Right cardiac atrium (tissue), 5 donors: ENCODE measurements at regions not wholly inside any gene's neighbourhood (a gene's known extent, or its start where the extent isn't known, plus 50 kb on each side); places are given as distances from the start of the nearest gene placed in this dataset.
"Not testable (repeated sequence)": the region's sequence is repeated elsewhere in the genome, so short reads cannot be mapped to it uniquely, and the experiment has no call there.

Experiments used
- ATAC-seq, 2 donors: fragments of 200-7000 bp; cut with Tn5 transposase; one replicate each; pipeline versions ENCODE4 v1.8.0 to v1.9.1; 2020; ENCODE audit warnings: moderate library complexity in 2 of 2, mild to moderate bottlenecking in 1 of 2
- DNase-seq, 3 donors: peaks; one replicate each; pipeline ENCODE4 v3.0.0-alpha.2; 2020
- H3K27ac ChIP-seq: one replicate; pipeline ENCODE4 v1.5.1; 2013; ENCODE audit warnings: mild to moderate bottlenecking, low read length, control low read depth, moderate library complexity
- H3K27me3 ChIP-seq: one replicate; pipeline ENCODE4 v1.6.1; 2013; ENCODE audit not compliant: control insufficient read depth, insufficient read depth
- H3K4me1 ChIP-seq: one replicate; pipeline ENCODE4 v1.6.1; 2013; ENCODE audit warnings: low read length; ENCODE audit not compliant: control insufficient read depth, insufficient read depth
- H3K4me3 ChIP-seq: one replicate; pipeline ENCODE4 v1.5.1; 2013; ENCODE audit warnings: low read length, control low read depth
- H3K9me3 ChIP-seq: one replicate; pipeline ENCODE4 v1.6.1; 2013; ENCODE audit warnings: low read length; ENCODE audit not compliant: control insufficient read depth
- WGBS: extraction: QIAGEN DNeasy Blood & Tissue Kit; methylation state at CpG from one replicate; pipeline ENCODE4 v1.1.7; 2013; 5-methylcytosine and 5-hydroxymethylcytosine counted together
- intact Hi-C, 4 donors: fragments of 100-400 bp; cut with DNase I; formaldehyde crosslinking; loops; one replicate each; pipeline versions ENCODE4 v1.11.0 to v1.14.0; 2022 to 2023
- donor health status: healthy with polysubstance abuse.
- donor health status: DM: no; HTN: yes; CAD: no.
- donor health status: DM: no; HTN: no; CAD: no.
- donor health status: DM: no; HTN: yes; CAD: no; lungs with severe emphysema.
- donor health status: DM: yes; HTN: yes; CAD: no.

DNA sequence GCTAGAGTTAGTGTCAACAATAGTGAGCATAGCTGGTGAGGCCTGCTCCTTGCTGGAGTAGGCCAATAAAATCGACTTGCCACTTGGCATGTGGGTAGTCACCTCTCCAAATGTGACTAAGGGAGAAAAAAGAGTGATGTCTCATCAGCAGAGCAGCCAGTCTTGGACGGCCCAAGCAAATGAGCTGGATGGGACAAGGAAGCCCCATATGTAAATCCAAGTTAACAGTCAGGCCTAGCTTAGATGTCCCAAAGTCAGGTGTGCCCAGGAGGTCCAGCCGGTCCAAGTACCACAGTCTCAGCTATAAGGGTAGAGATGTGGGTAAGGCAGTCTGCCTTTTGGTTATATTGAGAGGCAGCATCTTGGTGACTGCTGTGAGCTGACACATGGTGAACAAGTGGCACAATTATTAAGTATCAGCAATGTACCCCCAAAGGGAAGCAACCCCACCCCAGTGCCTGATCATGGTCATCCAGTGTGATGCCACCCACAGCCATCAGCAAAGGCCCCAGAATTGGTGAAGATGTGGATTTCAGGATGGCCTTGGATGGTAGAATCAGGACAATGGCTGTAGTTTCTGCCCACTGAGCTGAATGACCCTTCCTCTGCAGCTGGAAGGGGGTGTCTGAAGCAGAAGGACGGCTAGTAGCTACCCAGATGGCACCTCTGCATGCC is 83.4 kb downstream of the TNFRSF13B start:
- Histone ChIP-seq H3K4me3 (no peak overlapping the region), H3K4me1 (no peaks in the 10 kb centered on the region), H3K27me3 (no peaks in the 10 kb centered on the region), H3K9me3 (no peaks in the 10 kb centered on the region), H3K27ac (no peak overlapping the region)
- intact Hi-C loops: no loop called here
- WGBS: 76% methylated on average over 4 of the region's 4 CpGs
- DNase-seq (no peak), ATAC-seq (no peak)

DNA sequence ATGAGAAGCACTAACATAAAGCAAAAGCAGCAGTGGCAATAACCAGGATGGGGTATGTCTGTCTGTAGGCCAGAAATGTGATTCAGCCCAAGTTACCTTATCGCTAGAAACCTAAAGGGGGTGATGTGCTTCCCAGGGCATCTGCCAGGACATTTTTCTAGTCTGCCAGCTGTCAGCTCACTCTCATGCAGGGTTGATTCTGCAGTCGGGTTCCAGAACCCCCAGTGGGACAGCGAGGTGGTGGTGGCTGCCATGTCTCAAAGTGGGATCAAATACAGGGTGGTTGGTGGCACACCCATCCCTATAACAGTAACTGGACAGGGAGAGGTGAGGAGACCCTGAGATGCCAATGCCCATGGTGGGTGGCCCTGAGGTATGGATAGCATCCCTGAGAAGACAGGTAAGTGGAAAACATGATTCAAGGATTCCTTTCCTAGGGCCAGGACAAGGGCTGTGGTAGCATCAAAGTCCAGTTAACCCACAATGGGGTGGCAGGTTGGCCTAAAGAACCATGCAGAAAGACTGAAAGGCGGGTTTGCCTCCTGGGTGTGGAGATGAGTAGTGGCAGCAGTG is 84.3 kb downstream of the TNFRSF13B start:
- no peaks in the 10 kb centered on the region for H3K27me3 ChIP-seq
- H3K27ac ChIP-seq: no peak overlapping the region
- H3K9me3 ChIP-seq: no peaks in the 10 kb centered on the region
- intact Hi-C loops: no loop called here
- no peaks in the 10 kb centered on the region for H3K4me1 ChIP-seq
- 86% methylated on average over 4 of the region's 4 CpGs for WGBS
- DNase-seq (no peak), ATAC-seq (no peak)
- H3K4me3 ChIP-seq: no peak overlapping the region

DNA sequence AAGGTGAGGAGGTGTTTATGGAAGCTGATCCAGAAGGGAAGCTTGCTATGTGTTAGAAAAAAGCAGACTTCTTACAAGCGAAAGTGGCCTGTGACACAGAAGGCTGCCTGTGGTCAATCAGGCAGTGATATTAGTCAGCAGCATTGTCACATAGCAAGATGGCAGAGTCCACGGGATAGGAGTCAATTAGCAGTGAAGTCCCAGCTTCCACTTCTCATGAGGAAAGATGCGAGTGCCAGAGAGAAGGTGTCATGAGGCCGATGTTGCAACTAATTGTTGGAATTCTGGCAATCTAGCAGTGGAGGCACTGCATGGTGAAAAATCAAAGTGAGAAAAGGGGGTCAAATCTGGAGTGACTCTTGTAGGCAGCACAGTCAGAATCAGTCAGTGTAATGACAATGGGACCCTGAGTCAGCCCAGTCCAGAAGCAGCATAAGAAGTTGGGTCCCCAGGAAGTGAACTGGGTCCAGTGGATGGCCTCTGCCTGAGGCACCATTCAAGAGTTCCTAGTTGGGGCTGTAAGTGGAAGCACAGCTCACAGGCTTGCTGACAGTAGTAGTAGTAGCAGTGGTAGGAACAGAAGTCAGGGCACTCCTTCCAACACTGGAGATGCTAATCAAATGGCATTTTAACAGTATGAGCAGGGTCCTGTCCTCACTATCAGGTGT is 85.1 kb downstream of the TNFRSF13B start:
- 65% methylated on average over 4 of the region's 4 CpGs for WGBS
- Histone ChIP-seq H3K27ac (no peak overlapping the region), H3K4me1 (no peaks in the 10 kb centered on the region), H3K4me3 (no peak overlapping the region), H3K9me3 (no peaks in the 10 kb centered on the region), H3K27me3 (no peaks in the 10 kb centered on the region)
- intact Hi-C loops: no loop called here
- ATAC-seq (no peak), DNase-seq (no peak)

DNA sequence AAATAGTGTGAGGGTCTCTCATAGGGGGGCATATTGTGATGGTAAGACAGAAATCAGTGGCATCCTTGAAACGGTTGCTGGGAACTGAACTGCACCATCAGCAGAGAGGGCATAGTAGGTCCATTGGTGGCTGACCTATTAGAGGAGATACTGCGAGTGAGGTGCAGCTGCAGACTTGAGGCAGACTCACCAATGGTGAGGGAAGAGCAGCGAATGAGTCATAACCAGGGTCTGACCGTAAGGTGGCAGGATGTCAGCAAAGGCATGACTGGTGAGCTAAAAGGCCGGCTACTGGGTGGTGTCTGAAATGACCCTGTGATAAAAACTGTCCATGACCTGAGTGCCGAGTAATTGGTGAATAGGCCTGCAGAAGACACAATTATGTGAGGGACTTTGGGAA is 86.7 kb downstream of the TNFRSF13B start:
- not testable (repeated sequence) for H3K27me3 ChIP-seq
- 84% methylated on average over 5 of the region's 6 CpGs for WGBS

DNA sequence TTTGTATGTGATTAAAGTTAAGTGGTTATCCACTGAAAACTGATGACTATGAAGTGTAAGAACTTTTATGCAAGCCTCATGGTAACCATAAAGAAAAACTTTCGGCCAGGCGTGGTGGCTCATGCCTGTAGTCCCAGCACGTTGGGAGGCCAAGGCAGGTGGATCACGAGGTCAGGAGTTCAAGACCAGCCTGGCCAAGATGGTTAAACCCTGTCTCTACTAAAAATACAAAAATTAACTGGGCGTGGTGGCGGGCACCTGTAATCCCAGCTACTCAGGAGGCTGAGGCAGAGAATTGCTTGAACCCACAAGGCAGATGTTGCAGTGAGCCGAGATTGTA is 89.0 kb downstream of the TNFRSF13B start:
- H3K27ac ChIP-seq, intact Hi-C loops, DNase-seq, ATAC-seq, H3K4me1 ChIP-seq, H3K27me3 ChIP-seq, H3K9me3 ChIP-seq, H3K4me3 ChIP-seq: not testable (repeated sequence)
- 96% methylated on average over 7 of the region's 7 CpGs for WGBS

More for the DNA sequence above, 86.7 kb downstream of the TNFRSF13B start:
- intact Hi-C loops, H3K27ac ChIP-seq, H3K4me3 ChIP-seq, H3K4me1 ChIP-seq, H3K9me3 ChIP-seq, ATAC-seq, DNase-seq: not testable (repeated sequence)

DNA sequence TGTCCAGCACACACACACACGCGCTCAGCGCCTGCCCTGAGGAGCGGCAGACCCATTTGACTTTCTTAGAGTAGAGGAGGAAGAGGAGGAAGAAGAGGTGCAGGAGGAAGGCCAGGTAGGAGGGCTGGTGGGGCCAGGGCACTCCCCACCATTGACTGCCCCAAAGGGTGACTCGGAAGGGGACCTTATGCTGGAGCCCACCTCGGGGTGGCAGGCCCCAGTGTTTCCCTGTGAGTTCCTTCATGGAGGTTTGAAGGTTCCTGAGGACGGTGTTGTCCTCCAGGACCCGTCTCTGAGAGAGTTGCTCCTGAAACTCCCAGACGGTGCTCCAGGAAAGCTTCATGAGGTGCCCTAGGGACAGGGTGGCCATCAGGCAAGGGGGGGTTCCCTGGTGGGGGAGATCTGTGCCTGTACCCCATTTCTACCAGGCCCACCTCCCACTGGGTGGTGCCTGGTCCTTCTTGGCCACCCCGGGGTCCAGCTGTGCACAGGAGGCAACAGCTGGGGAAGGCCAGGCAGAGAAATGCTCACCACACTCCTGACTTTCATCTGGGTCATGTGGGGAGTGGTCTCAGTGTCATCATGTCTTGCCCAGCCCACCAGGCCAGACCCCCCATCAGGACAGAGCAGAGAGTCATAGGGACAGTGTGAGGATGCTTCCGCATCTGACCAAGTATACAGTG is 89.5 kb downstream of the TNFRSF13B start:
- 93% methylated on average over 11 of the region's 11 CpGs for WGBS
- no peaks in the 10 kb centered on the region for H3K4me1 ChIP-seq
- ATAC-seq (no peak), DNase-seq (no peak)
- no peaks in the 10 kb centered on the region for H3K27me3 ChIP-seq
- intact Hi-C loops: no loop called here
- H3K4me3 ChIP-seq: no peak overlapping the region
- H3K27ac ChIP-seq: no peak overlapping the region
- H3K9me3 ChIP-seq: no peaks in the 10 kb centered on the region

DNA sequence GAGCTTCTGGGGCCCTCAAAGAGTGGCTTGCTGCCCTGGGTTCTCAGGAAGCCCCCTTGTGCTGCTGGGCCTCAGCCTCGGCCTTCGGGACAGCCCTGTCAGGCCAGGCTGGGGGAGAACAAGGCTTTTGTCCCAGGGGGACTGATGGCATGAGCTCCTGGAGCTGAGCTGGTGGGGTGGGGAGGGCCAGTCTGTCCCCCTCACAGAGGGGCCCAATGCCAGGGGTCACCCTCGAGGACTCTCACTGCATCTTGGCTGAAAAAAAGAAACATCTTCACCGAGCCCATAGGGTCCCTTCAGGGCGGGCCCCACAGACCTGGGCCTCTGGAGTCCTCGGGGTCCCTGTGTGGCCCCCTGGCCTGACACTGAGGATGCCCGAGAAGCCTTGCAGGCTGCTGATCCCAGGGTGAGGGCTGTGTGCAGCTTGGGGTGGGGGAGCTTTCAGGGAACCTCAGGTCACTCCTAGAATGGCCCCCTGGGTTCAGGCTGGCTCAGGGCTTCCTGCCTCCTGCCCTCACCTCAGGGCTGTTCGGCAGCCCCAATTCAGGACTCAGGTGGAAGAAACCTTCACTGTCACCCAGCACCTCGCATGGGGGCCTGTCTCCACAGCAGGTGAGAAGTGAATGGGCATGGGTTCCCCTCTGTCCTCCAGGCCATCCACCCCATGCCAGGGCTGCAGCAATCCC is 90.5 kb downstream of the TNFRSF13B start:
- Histone ChIP-seq H3K9me3 (no peaks in the 10 kb centered on the region), H3K27ac (no peak overlapping the region), H3K27me3 (no peaks in the 10 kb centered on the region), H3K4me3 (no peak overlapping the region), H3K4me1 (no peaks in the 10 kb centered on the region)
- intact Hi-C loops: no loop called here
- WGBS: 95% methylated on average over 9 of the region's 9 CpGs
- DNase-seq (no peak), ATAC-seq (no peak)

DNA sequence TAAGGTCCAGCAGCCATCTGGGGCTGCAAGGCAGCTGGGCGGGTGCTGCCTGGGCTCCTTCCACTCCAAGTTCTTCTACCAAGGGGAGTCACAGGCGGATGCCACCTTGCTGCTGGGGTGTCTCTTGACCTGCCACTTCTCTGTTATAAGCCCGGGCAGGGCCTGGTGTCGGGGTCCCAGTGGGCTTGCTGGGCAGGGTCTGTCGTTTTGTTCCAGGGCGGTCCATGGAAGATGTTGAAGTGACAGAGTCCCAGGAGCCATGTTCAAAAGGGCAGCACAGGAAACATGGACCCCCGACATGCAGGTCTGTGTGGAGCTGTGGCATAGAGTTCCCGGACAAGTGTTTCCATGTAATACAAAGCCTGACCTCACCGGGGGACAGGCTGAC is 91.1 kb downstream of the TNFRSF13B start:
- no peaks in the 10 kb centered on the region for H3K27me3 ChIP-seq
- 94% methylated on average over 9 of the region's 9 CpGs for WGBS
- ATAC-seq (no peak), DNase-seq (no peak)
- intact Hi-C loops: no loop called here
- no peaks in the 10 kb centered on the region for H3K4me1 ChIP-seq
- H3K27ac ChIP-seq: no peak overlapping the region
- no peak overlapping the region for H3K4me3 ChIP-seq
- no peaks in the 10 kb centered on the region for H3K9me3 ChIP-seq

DNA sequence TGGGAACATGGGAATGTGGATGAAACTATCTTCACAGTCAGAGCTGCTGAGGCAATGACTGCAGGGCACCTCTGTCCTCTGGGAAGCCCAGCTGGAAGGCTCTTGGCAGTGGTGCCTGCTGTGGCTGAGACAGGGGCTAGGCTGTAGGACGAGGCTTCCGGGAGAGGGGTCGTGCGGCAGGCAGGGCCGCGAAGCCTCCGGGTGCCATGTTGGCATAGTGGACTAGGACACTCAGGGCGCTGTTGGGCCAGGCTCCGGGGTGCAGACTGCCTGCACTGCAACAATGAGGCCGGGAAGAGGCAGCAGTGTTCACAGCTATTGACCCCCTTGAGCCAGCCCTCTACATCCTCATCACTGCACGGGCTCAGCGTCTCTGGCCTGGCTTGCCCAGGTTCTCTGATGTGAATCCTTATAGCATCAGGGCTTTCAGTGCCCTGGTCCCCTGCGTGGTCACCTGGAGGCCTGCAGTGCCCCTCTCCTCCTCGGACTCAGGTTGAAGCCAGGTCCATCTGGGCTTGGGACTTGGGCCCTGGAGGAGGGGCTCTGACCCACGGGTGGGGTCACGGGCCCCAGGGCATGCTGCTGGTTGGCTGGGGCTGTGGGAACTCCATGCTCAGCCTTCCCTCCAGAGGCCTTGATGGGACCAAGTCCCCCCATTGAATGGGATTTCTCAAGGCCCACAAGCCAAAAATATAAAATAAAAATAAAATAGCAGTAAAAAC is 91.6 kb downstream of the TNFRSF13B start:
- Histone ChIP-seq H3K9me3 (no peaks in the 10 kb centered on the region), H3K27ac (no peak overlapping the region), H3K4me3 (no peak overlapping the region), H3K4me1 (no peaks in the 10 kb centered on the region), H3K27me3 (no peaks in the 10 kb centered on the region)
- intact Hi-C loops: no loop called here
- 91% methylated on average over 16 of the region's 16 CpGs for WGBS
- ATAC-seq (no peak), DNase-seq (no peak)

DNA sequence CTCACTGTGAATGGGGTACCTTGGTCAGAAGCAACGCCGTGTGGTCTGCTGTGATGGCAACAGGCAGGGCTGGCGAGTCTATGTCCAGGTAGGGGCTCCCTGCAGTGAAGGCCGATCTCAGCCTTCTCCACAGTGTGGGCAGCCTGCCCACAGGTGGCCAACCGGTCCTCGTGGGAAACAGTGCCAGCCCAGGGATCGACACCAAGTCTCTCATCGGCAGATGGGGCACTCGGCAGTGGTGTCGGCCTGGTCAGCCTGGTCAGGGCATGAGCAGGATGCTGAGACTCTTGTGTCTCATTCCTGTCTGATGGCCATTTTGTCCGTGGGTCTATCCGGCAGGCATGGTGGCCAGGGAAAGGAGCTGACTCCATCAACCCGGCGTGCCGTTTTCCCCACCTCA is 92.2 kb downstream of the TNFRSF13B start:
- no peaks in the 10 kb centered on the region for H3K9me3 ChIP-seq
- ATAC-seq (no peak), DNase-seq (no peak)
- 92% methylated on average over 15 of the region's 15 CpGs for WGBS
- H3K27me3 ChIP-seq: no peaks in the 10 kb centered on the region
- intact Hi-C loops: no loop called here
- no peaks in the 10 kb centered on the region for H3K4me1 ChIP-seq
- no peak overlapping the region for H3K27ac ChIP-seq
- H3K4me3 ChIP-seq: no peak overlapping the region
